OCI-LY1 (cell line): ENCODE measurements at regions not wholly inside any gene's neighbourhood (a gene's known extent, or its start where the extent isn't known, plus 50 kb on each side); places are given as distances from the start of the nearest gene placed in this dataset.
"Not testable (repeated sequence)": the region's sequence is repeated elsewhere in the genome, so short reads cannot be mapped to it uniquely, and the experiment has no call there.

Experiments
- H2AFZ ChIP-seq: fragments of 200-600 bp; sonication (generic), shearing (Covaris generic); 2 replicates; pipeline ENCODE4 v1.6.0; 2014; ENCODE audit warnings: antibody characterized with exemption, mild to moderate bottlenecking, low read length
- H3F3A ChIP-seq: fragments of 200-600 bp; sonication (generic), shearing (Covaris generic); 2 replicates; pipeline ENCODE4 v1.6.0; 2014; ENCODE audit warnings: mild to moderate bottlenecking, antibody characterized with exemption, low read length, moderate library complexity; ENCODE audit not compliant: insufficient read depth
- H3K27ac ChIP-seq: fragments of 200-600 bp; sonication (generic); 2 replicates; pipeline ENCODE4 v1.5.1; 2014; ENCODE audit warnings: low read length, mixed run types, mild to moderate bottlenecking, low read depth; ENCODE audit not compliant: poor library complexity, severe bottlenecking
- H3K27me3 ChIP-seq: fragments of 200-600 bp; sonication (generic); 2 replicates; pipeline ENCODE4 v1.6.0; 2014; ENCODE audit warnings: antibody characterized with exemption, mild to moderate bottlenecking, low read length, moderate library complexity; ENCODE audit not compliant: insufficient read depth
- H3K36me3 ChIP-seq: fragments of 200-600 bp; sonication (generic); 2 replicates; pipeline ENCODE4 v1.6.1; 2014; ENCODE audit warnings: mild to moderate bottlenecking, antibody characterized with exemption, low read length, moderate library complexity, mixed read lengths; ENCODE audit not compliant: insufficient read depth
- H3K4me1 ChIP-seq: fragments of 200-600 bp; sonication (generic); 2 replicates; pipeline ENCODE4 v1.5.1; 2014; ENCODE audit warnings: mild to moderate bottlenecking, low read length, moderate library complexity; ENCODE audit not compliant: insufficient read depth, severe bottlenecking
- H3K4me2 ChIP-seq: fragments of 200-600 bp; sonication (generic), shearing (Covaris generic); 2 replicates; pipeline ENCODE4 v1.6.1; 2014; ENCODE audit warnings: low read length
- H3K4me3 ChIP-seq: fragments of 200-600 bp; sonication (generic); 2 replicates; pipeline ENCODE4 v1.5.1; 2014; ENCODE audit warnings: low read length, low read depth, mild to moderate bottlenecking, mixed read lengths; ENCODE audit not compliant: poor library complexity, severe bottlenecking
- H3K79me2 ChIP-seq: fragments of 200-600 bp; shearing (Covaris generic); 2 replicates; pipeline ENCODE4 v1.6.1; 2016; ENCODE audit warnings: mixed run types, low read length, mixed read lengths; ENCODE audit not compliant: insufficient read depth
- H3K9ac ChIP-seq: fragments of 200-600 bp; sonication (generic), shearing (Covaris generic); 2 replicates; pipeline ENCODE4 v1.6.1; 2014; ENCODE audit warnings: mild to moderate bottlenecking, low read length, mixed read lengths
- H3K9me2 ChIP-seq: fragments of 200-600 bp; sonication (generic), shearing (Covaris generic); 2 replicates; pipeline ENCODE4 v1.6.1; 2014; ENCODE audit warnings: low read depth, mild to moderate bottlenecking, low read length, mixed read lengths
- H3K9me3 ChIP-seq: fragments of 200-600 bp; shearing (Covaris generic); 2 replicates; pipeline ENCODE4 v1.6.1; 2014; ENCODE audit warnings: low read length, mixed read lengths
- H4K20me1 ChIP-seq: fragments of 200-600 bp; sonication (generic), shearing (Covaris generic); 2 replicates; pipeline ENCODE4 v1.6.0; 2016; ENCODE audit warnings: mild to moderate bottlenecking, low read length; ENCODE audit not compliant: insufficient read depth

DNA sequence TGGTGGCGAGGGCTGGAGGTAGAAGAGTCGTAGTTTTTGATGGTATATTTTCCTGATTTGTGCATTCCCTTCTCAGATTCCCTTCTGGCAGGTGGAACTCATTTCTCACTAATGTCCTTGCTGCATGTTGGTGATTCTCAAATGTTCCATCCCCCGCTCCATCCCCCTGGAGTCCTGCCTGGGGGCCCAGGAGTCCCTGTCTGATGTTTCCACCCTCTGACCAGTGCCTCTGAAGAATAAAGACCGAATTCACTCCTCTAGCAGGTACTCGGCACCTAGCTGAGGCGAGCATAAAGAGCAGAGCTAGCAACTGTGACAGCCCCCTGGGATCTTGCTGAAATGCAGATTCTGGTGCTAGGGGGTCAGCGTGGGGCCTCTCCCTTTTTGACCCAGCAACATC lies 301.8 kb downstream of the BCL2L11 start:
- not testable (repeated sequence) for H3K9me3 ChIP-seq, H4K20me1 ChIP-seq, H3K27ac ChIP-seq, H3K4me2 ChIP-seq, H3F3A ChIP-seq, H3K79me2 ChIP-seq, H3K9ac ChIP-seq, H3K36me3 ChIP-seq, H3K9me2 ChIP-seq, H3K4me3 ChIP-seq, H3K27me3 ChIP-seq, H2AFZ ChIP-seq
- peaks cover 26% of the 10 kb centered on the region for H3K4me1 ChIP-seq

DNA sequence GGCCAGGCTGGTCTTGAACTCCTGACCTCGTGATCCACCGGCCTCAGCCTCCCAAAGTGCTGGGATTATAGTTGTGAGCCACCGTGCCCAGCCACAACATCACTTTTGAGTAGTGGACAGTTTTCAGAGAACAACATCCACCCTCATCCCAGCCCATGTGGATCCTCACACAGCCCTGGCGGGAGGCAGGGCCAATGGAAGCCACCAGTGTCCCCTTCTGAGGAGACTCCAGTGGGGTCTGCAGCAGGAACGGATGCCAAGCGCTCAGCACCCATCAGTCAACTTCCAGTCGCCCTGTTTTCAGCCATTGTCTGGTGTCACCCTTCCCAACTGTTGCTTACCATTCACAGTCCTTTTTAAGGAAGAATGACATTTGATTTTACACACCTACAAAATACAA lies 302.5 kb downstream of the BCL2L11 start:
- not testable (repeated sequence) for H3K9me3 ChIP-seq

DNA sequence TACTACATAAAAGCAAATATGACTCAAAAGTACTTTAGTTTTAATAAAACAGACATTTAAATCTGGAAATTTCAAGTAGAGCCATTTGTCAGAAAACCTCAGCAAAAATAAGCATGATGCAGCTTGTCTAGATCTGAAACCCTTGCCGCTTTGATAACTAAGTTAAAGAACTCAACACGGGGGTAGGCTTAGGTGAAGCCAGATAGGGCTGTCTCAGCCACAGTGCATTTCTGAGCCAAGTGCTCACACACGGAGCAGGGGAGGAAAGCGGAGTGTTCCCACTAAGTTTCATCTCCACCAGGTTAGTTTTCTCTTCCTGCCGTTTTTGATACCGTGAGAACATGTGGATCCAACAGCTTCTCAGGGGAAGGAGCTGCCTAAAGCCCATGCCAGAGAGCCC lies 303.5 kb downstream of the BCL2L11 start:
- H3K4me1 ChIP-seq = peaks cover 32% of the 10 kb centered on the region
- not testable (repeated sequence) for H3K4me2 ChIP-seq, H3K9ac ChIP-seq, H3K36me3 ChIP-seq, H3K27me3 ChIP-seq, H3F3A ChIP-seq, H3K9me2 ChIP-seq, H3K79me2 ChIP-seq, H3K4me3 ChIP-seq, H3K9me3 ChIP-seq, H3K27ac ChIP-seq, H4K20me1 ChIP-seq, H2AFZ ChIP-seq

More for the DNA sequence above, 302.5 kb downstream of the BCL2L11 start:
- not testable (repeated sequence) for H2AFZ ChIP-seq, H3K4me3 ChIP-seq, H3K9ac ChIP-seq, H3K79me2 ChIP-seq, H3F3A ChIP-seq, H3K36me3 ChIP-seq, H3K4me2 ChIP-seq, H3K27ac ChIP-seq, H4K20me1 ChIP-seq, H3K27me3 ChIP-seq, H3K9me2 ChIP-seq
- H3K4me1 ChIP-seq = peaks cover 25% of the 10 kb centered on the region

DNA sequence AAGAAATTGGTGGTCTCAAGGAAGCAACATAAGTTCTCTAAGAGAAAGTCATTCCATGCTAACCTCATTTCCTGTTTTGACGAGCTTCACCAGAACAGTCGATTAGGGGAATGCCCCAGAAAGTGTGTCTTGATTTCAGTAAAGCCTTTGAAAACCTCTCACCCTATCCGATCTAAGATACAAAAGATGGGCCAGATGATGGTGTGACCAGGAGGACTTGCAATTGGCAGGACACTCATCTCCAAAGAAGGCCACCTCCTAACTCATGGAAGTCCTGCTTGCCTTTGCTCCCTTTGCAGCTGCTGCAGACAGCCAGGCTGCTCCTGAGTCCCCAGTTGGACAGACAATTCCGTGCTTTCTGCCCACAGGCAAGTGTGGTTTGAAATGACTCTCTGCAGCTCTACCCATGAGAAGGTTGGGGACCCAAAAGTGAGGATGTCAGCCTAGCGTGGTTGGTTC lies 304.2 kb downstream of the BCL2L11 start:
- not testable (repeated sequence) for H3K4me2 ChIP-seq, H3K36me3 ChIP-seq, H3F3A ChIP-seq, H3K79me2 ChIP-seq, H3K27me3 ChIP-seq, H3K9ac ChIP-seq, H4K20me1 ChIP-seq, H3K9me3 ChIP-seq, H2AFZ ChIP-seq, H3K4me3 ChIP-seq, H3K9me2 ChIP-seq
- peaks cover 38% of the 10 kb centered on the region for H3K4me1 ChIP-seq
- peak overlapping the region; percentile 57 for H3K27ac ChIP-seq

DNA sequence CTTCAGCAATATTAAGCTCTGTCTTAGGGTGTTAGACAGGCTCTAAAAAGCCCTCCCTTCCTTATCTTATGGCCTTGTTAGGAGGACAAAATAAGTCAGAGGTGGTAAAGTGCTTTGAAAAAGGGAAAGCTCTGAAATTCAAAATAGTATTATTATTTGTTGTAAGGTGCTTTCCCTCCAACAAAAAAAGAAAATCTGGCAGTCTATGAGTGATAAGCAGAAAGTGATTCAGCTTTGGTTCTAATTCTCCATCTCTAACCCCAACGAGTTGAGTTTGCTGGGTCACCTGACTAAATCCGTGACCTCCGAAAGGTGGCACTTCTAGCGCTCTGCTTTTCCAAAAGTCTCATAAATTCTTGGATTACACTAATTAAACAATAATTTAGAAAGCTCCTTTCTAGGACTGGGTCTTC lies 305.1 kb downstream of the BCL2L11 start:
- H3K27ac ChIP-seq, H2AFZ ChIP-seq, H3K9me3 ChIP-seq, H3K36me3 ChIP-seq, H4K20me1 ChIP-seq, H3K27me3 ChIP-seq, H3K4me2 ChIP-seq, H3K9me2 ChIP-seq, H3F3A ChIP-seq, H3K9ac ChIP-seq, H3K4me3 ChIP-seq, H3K79me2 ChIP-seq: not testable (repeated sequence)
- peaks cover 47% of the 10 kb centered on the region for H3K4me1 ChIP-seq

DNA sequence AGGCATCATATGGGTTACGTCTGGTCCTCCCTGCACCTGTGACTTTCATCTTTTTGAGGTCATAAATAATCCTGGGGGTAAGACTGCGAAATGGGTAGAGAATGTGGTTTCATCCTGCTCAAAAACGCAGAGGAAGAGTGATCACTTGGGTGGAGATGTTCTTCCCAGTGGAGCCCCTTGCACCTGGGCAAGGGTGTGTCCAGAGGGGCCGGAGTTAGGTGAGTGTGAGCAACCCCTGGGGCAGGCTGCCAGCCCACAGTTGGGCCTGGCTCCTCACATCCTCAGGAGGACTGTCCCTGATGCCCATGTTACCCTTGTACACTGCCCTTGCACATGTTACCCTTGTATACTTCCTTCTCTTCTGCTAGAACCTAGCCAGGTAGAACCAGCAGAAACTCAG lies 306.6 kb downstream of the BCL2L11 start:
- H3K79me2 ChIP-seq, H4K20me1 ChIP-seq, H3K4me2 ChIP-seq, H3K9ac ChIP-seq, H3K4me3 ChIP-seq, H3K36me3 ChIP-seq, H3K27me3 ChIP-seq, H3K9me3 ChIP-seq, H3F3A ChIP-seq, H3K9me2 ChIP-seq, H2AFZ ChIP-seq: not testable (repeated sequence)
- peaks cover 60% of the 10 kb centered on the region for H3K4me1 ChIP-seq
- peak overlapping the region; percentile 90 for H3K27ac ChIP-seq

DNA sequence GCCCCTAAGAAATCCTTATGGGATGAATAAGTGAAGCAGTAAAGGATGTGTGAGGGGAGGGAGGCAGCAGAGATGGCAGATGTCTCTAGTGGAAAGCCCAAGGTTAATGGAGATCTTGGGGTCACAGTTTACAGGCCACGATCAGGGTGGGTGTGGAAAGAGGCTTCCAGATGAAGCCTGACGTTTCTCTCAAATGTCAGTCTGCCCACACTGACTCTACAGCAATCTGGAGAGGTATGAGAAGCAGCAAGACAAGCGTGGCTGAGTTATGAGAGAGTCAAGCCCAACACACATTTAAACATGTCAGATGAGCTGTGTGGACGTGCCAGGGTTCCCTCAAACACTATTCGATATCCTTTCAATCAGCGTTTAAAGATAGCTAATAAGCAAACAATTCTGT lies 308.2 kb downstream of the BCL2L11 start:
- H3K4me3 ChIP-seq = peak overlapping the region; percentile 1
- not testable (repeated sequence) for H4K20me1 ChIP-seq, H2AFZ ChIP-seq, H3F3A ChIP-seq, H3K79me2 ChIP-seq, H3K9me3 ChIP-seq, H3K36me3 ChIP-seq, H3K9me2 ChIP-seq, H3K27me3 ChIP-seq
- H3K27ac ChIP-seq = peak overlapping the region; percentile 90
- peaks cover 75% of the 10 kb centered on the region for H3K4me1 ChIP-seq
- peak overlapping the region; percentile 52; the same call in 1 of the 2 replicates for H3K9ac ChIP-seq
- H3K4me2 ChIP-seq = peak overlapping the region; percentile 53

DNA sequence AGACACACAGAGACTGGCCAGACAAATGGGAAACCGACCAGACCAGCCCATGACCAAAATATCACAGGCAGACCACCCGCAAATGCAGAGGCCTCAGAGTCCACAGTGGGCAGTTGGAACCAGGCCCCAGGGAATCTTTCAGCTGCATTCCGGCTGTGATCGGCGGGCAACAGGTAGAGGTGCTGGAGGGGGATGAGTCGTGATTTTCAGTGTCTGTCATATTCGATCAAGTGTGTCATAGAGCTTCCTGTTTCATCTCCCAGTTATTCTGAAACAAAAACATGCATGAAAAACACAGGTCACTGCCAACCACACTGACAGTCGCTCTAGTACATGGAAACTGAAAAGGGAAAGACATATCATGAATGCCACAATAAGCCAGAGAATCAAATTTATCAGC lies 308.6 kb downstream of the BCL2L11 start:
- H2AFZ ChIP-seq, H3K9me3 ChIP-seq, H3K36me3 ChIP-seq, H3K79me2 ChIP-seq, H4K20me1 ChIP-seq, H3K9me2 ChIP-seq, H3F3A ChIP-seq, H3K27me3 ChIP-seq: not testable (repeated sequence)
- Histone ChIP-seq H3K9ac (peak overlapping the region; percentile 52; the same call in 1 of the 2 replicates), H3K4me1 (peaks cover 79% of the 10 kb centered on the region), H3K27ac (peak overlapping the region; percentile 90), H3K4me2 (peak overlapping the region; percentile 53), H3K4me3 (peak overlapping the region; percentile 1)
